Kidney glomerular epithelial cell (primary cell): ENCODE measurements at regions not wholly inside any gene's neighbourhood (a gene's known extent, or its start where the extent isn't known, plus 50 kb on each side); places are given as distances from the start of the nearest gene placed in this dataset.
"Not testable (repeated sequence)": the region's sequence is repeated elsewhere in the genome, so short reads cannot be mapped to it uniquely, and the experiment has no call there.

Experiments
- DNase-seq: peaks from one replicate; lab custom pipeline; 2025; lab: John Stamatoyannopoulos, UW

GRCh38 chr3:80978216-80978969, 783.1 kb downstream of the GBE1 start:
- DNase-seq = no peak

- no peak for DNase-seq
Measured at GRCh38 chr3:80970292-80970691, 791.2 kb downstream of the GBE1 start.

GRCh38 chr3:80929576-80929975, 831.9 kb downstream of the GBE1 start:
- no peak for DNase-seq

- DNase-seq = no peak
Measured at GRCh38 chr3:80914854-80915253, 846.6 kb downstream of the GBE1 start.

GRCh38 chr3:80898211-80898610, 863.2 kb downstream of the GBE1 start:
- DNase-seq = no peak

GRCh38 chr3:80897005-80897404, 864.4 kb downstream of the GBE1 start:
- DNase-seq = not testable (repeated sequence)

- DNase-seq = no peak
Measured at GRCh38 chr3:80890571-80890970, 870.9 kb downstream of the GBE1 start.

- no peak for DNase-seq
Measured at GRCh38 chr3:80889535-80889934, 871.9 kb downstream of the GBE1 start.

- DNase-seq = no peak
Measured at GRCh38 chr3:80870476-80871041, 890.9 kb downstream of the GBE1 start.

- no peak for DNase-seq
Measured at GRCh38 chr3:80855482-80855881, 906.0 kb downstream of the GBE1 start.

GRCh38 chr3:80836395-80836794, 925.0 kb downstream of the GBE1 start:
- no peak for DNase-seq

GRCh38 chr3:80807577-80807976, 953.9 kb downstream of the GBE1 start:
- DNase-seq = no peak

GRCh38 chr3:80806673-80807072, 954.8 kb downstream of the GBE1 start:
- DNase-seq = no peak

GRCh38 chr3:80788914-80789313, 972.5 kb downstream of the GBE1 start:
- DNase-seq = no peak

GRCh38 chr3:80785875-80786274, 975.6 kb downstream of the GBE1 start:
- DNase-seq = no peak

GRCh38 chr3:80785475-80785874, 976.0 kb downstream of the GBE1 start:
- no peak for DNase-seq

GRCh38 chr3:80771085-80771484, 990.4 kb downstream of the GBE1 start:
- no peak for DNase-seq

GRCh38 chr3:80770106-80771074, 991.1 kb downstream of the GBE1 start:
- no peak for DNase-seq

GRCh38 chr3:80769683-80770082, 991.8 kb downstream of the GBE1 start:
- DNase-seq = no peak

- DNase-seq = no peak
Measured at GRCh38 chr3:80767604-80768003, 993.8 kb downstream of the GBE1 start.

GRCh38 chr3:80754969-80755368, 987.2 kb upstream of the ROBO1 start:
- no peak for DNase-seq

GRCh38 chr3:80753021-80753420, 985.2 kb upstream of the ROBO1 start:
- DNase-seq = no peak

- DNase-seq = no peak
Measured at GRCh38 chr3:80750637-80751036, 982.8 kb upstream of the ROBO1 start.
